Esophagus muscularis mucosa (tissue), 4 donors: ENCODE measurements at regions not wholly inside any gene's neighbourhood (a gene's known extent, or its start where the extent isn't known, plus 50 kb on each side); places are given as distances from the start of the nearest gene placed in this dataset.

ENCODE experiments used
- DNase-seq: peaks from one replicate; pipeline ENCODE4 v3.0.0-alpha.2; 2017; ENCODE audit errors: extremely low spot score
- H3K27ac ChIP-seq, 4 donors: fragments of 200-600 bp; sonication (generic); replicated peaks in 1 of 4; 1 replicate in 3 of 4; 2 replicates in 1 of 4; pipeline ENCODE4 v1.5.1; 2016 to 2019; ENCODE audit warnings: mild to moderate bottlenecking in 1 of 4
- H3K27me3 ChIP-seq, 4 donors: fragments of 200-600 bp; sonication (generic); one replicate each; pipeline versions ENCODE4 v1.5.1 to v1.6.0; 2016 to 2019
- H3K36me3 ChIP-seq, 4 donors: fragments of 200-600 bp; sonication (generic); one replicate each; pipeline ENCODE4 v1.5.1; 2016 to 2019
- H3K4me1 ChIP-seq, 4 donors: fragments of 200-600 bp; sonication (generic); one replicate each; pipeline ENCODE4 v1.5.1; 2016 to 2019
- H3K4me3 ChIP-seq, 4 donors: fragments of 200-600 bp; sonication (generic); 1 replicate in 2 of 4; 2 replicates in 2 of 4; pipeline ENCODE4 v1.5.1; 2016 to 2019; ENCODE audit warnings: mild to moderate bottlenecking in 4 of 4, moderate library complexity in 1 of 4
- H3K9me3 ChIP-seq, 4 donors: fragments of 200-600 bp; sonication (generic); 1 replicate in 3 of 4; 2 replicates in 1 of 4; pipeline ENCODE4 v1.5.1; 2016 to 2019
- CTCF ChIP-seq, 3 experiments: fragments of 200-600 bp in 2 of 3; fragments of 450-650 bp in 1 of 3; sonication (generic) in 2 of 3; IDR thresholded peaks; one replicate each; pipeline ENCODE4 v1.5.1; 2017 to 2019; ENCODE audit warnings: antibody characterized with exemption in 3 of 3, mild to moderate bottlenecking in 2 of 3, moderate library complexity in 1 of 3
- EP300 ChIP-seq: sonication (generic); formaldehyde crosslinking; IDR thresholded peaks from one replicate; pipeline ENCODE4 v1.6.1; 2017; ENCODE audit warnings: antibody characterized with exemption
- POLR2A ChIP-seq: fragments of 450-650 bp; IDR thresholded peaks from one replicate; pipeline ENCODE4 v1.6.1; 2017; ENCODE audit warnings: antibody characterized with exemption, moderate library complexity, mild to moderate bottlenecking, low read depth
- POLR2AphosphoS5 ChIP-seq, 2 donors: sonication (generic); formaldehyde crosslinking; IDR thresholded peaks; one replicate each; pipeline ENCODE4 v1.6.1; 2017; ENCODE audit warnings: antibody characterized with exemption in 2 of 2
- WGBS: methylation state at CpG from one replicate; pipeline ENCODE4 v1.1.5; 2018; 5-methylcytosine and 5-hydroxymethylcytosine counted together
- intact Hi-C: fragments of 100-400 bp; cut with DNase I; formaldehyde crosslinking; loops from one replicate; pipeline ENCODE4 v1.15.1; 2023

GRCh38 chr4:37765741-37766140 lies 60.7 kb upstream of the PGM2 start:
- 72% methylated on average over 1 of the region's 1 CpG for WGBS

GRCh38 chr4:37763831-37764230 lies 62.7 kb upstream of the PGM2 start:
- no peak for DNase-seq
- Histone ChIP-seq H3K27ac (no peak overlapping the region), H3K27me3 (no peaks in the 10 kb centered on the region), H3K4me3 (no peak overlapping the region), H3K36me3 (no peaks in the 10 kb centered on the region), H3K4me1 (peaks cover under 1 to 9% (median 1%) of the 10 kb centered on the region in 4 donors), H3K9me3 (no peaks in the 10 kb centered on the region)
- WGBS: 83% methylated on average over 4 of the region's 4 CpGs
- no peak for TF ChIP-seq POLR2A
- TF ChIP-seq CTCF (IDR thresholded peaks at IDR 0.05): no peak
- TF ChIP-seq POLR2AphosphoS5 (IDR thresholded peaks at IDR 0.05): no peak
- TF ChIP-seq EP300: no peak
- intact Hi-C loops: no loop called here

More at GRCh38 chr4:37765741-37766140, 60.7 kb upstream of the PGM2 start:
- no peak overlapping the region for H3K27ac ChIP-seq
- H3K9me3 ChIP-seq: no peaks in the 10 kb centered on the region
- H3K4me3 ChIP-seq: no peak overlapping the region
- DNase-seq: no peak
- H3K4me1 ChIP-seq: peaks cover 0 to 3% (median 0%) of the 10 kb centered on the region in 4 donors
- H3K27me3 ChIP-seq: no peaks in the 10 kb centered on the region
- no peak for TF ChIP-seq POLR2A
- no peak for TF ChIP-seq CTCF (IDR thresholded peaks at IDR 0.05)
- TF ChIP-seq EP300: no peak
- no peak for TF ChIP-seq POLR2AphosphoS5 (IDR thresholded peaks at IDR 0.05)
- intact Hi-C loops: no loop called here
- H3K36me3 ChIP-seq: no peaks in the 10 kb centered on the region

- 46% methylated on average over 4 of the region's 4 CpGs for WGBS
- TF ChIP-seq POLR2AphosphoS5 (IDR thresholded peaks at IDR 0.05): no peak
- no peak for TF ChIP-seq CTCF (IDR thresholded peaks at IDR 0.05)
- no peak for TF ChIP-seq POLR2A
- TF ChIP-seq EP300: no peak
- intact Hi-C loops: no loop called here
- Histone ChIP-seq H3K27me3 (no peaks in the 10 kb centered on the region), H3K4me1 (peaks cover 6 to 17% (median 9%) of the 10 kb centered on the region in 4 donors), H3K4me3 (no peak overlapping the region), H3K27ac (no peak overlapping the region), H3K36me3 (no peaks in the 10 kb centered on the region), H3K9me3 (no peaks in the 10 kb centered on the region)
- no peak for DNase-seq
Measured at GRCh38 chr4:37762991-37763368, 63.5 kb upstream of the PGM2 start.

- Histone ChIP-seq H3K36me3 (no peaks in the 10 kb centered on the region), H3K27ac (no peak overlapping the region), H3K9me3 (no peaks in the 10 kb centered on the region), H3K4me1 (peaks cover 8 to 21% (median 14%) of the 10 kb centered on the region in 4 donors), H3K4me3 (no peak overlapping the region), H3K27me3 (no peaks in the 10 kb centered on the region)
- intact Hi-C loops: no loop called here
- DNase-seq: no peak
- TF ChIP-seq POLR2A: no peak
- no peak for TF ChIP-seq EP300
- TF ChIP-seq CTCF (IDR thresholded peaks at IDR 0.05): no peak
- TF ChIP-seq POLR2AphosphoS5 (IDR thresholded peaks at IDR 0.05): no peak
- 84% methylated on average over 3 of the region's 3 CpGs for WGBS
Measured at GRCh38 chr4:37762294-37762990, 64.0 kb upstream of the PGM2 start.

GRCh38 chr4:37760840-37761239 lies 65.6 kb upstream of the PGM2 start:
- WGBS: 96% methylated on average over 3 of the region's 3 CpGs
- no peaks in the 10 kb centered on the region for H3K36me3 ChIP-seq
- no peak overlapping the region for H3K4me3 ChIP-seq
- no peaks in the 10 kb centered on the region for H3K9me3 ChIP-seq
- H3K27me3 ChIP-seq: no peaks in the 10 kb centered on the region
- H3K27ac ChIP-seq: no peak overlapping the region
- no peak for DNase-seq
- TF ChIP-seq CTCF (IDR thresholded peaks at IDR 0.05) (no peak), EP300 (no peak), POLR2AphosphoS5 (IDR thresholded peaks at IDR 0.05) (no peak), POLR2A (no peak)
- intact Hi-C loops: no loop called here
- peaks cover 8 to 20% (median 14%) of the 10 kb centered on the region in 4 donors for H3K4me1 ChIP-seq
